Keratinocyte (primary cell): ENCODE measurements at regions not wholly inside any gene's neighbourhood (a gene's known extent, or its start where the extent isn't known, plus 50 kb on each side); places are given as distances from the start of the nearest gene placed in this dataset.

ENCODE experiments used
- EZH2 ChIP-seq: IDR thresholded peaks from one replicate; pipeline ENCODE4 v1.6.1; 2012; ENCODE audit warnings: inconsistent platforms, mild to moderate bottlenecking, low read length, moderate library complexity
- TF ChIP-seq, protein P1 (sequence below), 3 experiments: IDR thresholded peaks in 1 of 3; conservative IDR thresholded peaks in 1 of 3; optimal IDR thresholded peaks in 1 of 3; 2 replicates in 2 of 3; 3 replicates in 1 of 3; pipeline versions ENCODE3 to v1.5.1; 2011; ENCODE audit warnings: low read length in 3 of 3, mild to moderate bottlenecking in 3 of 3, moderate library complexity in 2 of 3, control low read depth in 1 of 3, inconsistent platforms in 1 of 3; ENCODE audit not compliant: insufficient read depth in 2 of 3; ENCODE audit errors: extremely low read depth in 1 of 3

DNA sequence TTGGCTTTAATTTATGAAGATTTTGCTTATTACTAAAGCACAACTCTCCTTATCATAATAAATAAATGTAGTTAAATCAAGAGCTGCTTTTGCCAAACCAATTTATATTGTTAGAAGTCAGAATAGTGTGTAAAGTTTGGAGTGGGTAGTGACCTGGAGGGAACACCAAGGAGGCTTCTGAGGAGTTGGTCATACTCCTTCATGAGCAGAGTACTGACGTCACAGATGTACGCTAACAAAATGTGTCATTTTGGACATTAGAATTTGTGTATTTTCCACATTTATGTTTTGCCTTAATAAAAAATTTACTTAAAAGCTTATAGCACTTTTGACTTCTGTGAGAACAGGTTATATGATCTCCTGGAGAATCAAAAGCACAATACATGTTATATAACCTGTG lies 953.5 kb upstream of the INTU start:
- TF ChIP-seq, protein P1, sequence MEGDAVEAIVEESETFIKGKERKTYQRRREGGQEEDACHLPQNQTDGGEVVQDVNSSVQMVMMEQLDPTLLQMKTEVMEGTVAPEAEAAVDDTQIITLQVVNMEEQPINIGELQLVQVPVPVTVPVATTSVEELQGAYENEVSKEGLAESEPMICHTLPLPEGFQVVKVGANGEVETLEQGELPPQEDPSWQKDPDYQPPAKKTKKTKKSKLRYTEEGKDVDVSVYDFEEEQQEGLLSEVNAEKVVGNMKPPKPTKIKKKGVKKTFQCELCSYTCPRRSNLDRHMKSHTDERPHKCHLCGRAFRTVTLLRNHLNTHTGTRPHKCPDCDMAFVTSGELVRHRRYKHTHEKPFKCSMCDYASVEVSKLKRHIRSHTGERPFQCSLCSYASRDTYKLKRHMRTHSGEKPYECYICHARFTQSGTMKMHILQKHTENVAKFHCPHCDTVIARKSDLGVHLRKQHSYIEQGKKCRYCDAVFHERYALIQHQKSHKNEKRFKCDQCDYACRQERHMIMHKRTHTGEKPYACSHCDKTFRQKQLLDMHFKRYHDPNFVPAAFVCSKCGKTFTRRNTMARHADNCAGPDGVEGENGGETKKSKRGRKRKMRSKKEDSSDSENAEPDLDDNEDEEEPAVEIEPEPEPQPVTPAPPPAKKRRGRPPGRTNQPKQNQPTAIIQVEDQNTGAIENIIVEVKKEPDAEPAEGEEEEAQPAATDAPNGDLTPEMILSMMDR (optimal IDR thresholded peaks at IDR 0.05 in 1 of 3, IDR thresholded peaks at IDR 0.05 in 1 of 3, conservative IDR thresholded peaks at IDR 0.05 in 1 of 3; ENCODE audit: extremely low read depth in 1 of 3, insufficient read depth in 2 of 3, low read length in 3 of 3) = no peak
- no peak for TF ChIP-seq EZH2
